Loucy (cell line): ENCODE measurements at regions not wholly inside any gene's neighbourhood (a gene's known extent, or its start where the extent isn't known, plus 50 kb on each side); places are given as distances from the start of the nearest gene placed in this dataset.

Experiments
- CTCF ChIP-seq: fragments of 200-600 bp; sonication (generic); conservative IDR thresholded peaks from 2 replicates; pipeline ENCODE4 v1.5.1; 2014; ENCODE audit warnings: mild to moderate bottlenecking, antibody characterized with exemption, low read length
- EZH2phosphoT487 ChIP-seq: fragments of 200-600 bp; IDR thresholded peaks from 2 replicates; pipeline ENCODE4 v1.6.1; 2018; ENCODE audit warnings: antibody characterized with exemption, mild to moderate bottlenecking, moderate library complexity, borderline replicate concordance

- TF ChIP-seq CTCF (no peak), EZH2phosphoT487 (no peak)
Measured at GRCh38 chr5:96218653-96219052, 214.4 kb downstream of the PCSK1 start.
